Umbilical cord (tissue), 1 donor: ENCODE measurements at regions not wholly inside any gene's neighbourhood (a gene's known extent, or its start where the extent isn't known, plus 50 kb on each side); places are given as distances from the start of the nearest gene placed in this dataset.

Experiments used
- DNase-seq: peaks from one replicate; pipeline ENCODE4 v3.0.0-alpha.2; 2015; ENCODE audit warnings: low spot score

GRCh38 chr13:80235967-80236302 lies 105.0 kb downstream of the SPRY2 start:
- no peak for DNase-seq

GRCh38 chr13:80235166-80235966 lies 105.6 kb downstream of the SPRY2 start:
- DNase-seq, result no peak

GRCh38 chr13:80227645-80228044 lies 113.3 kb downstream of the SPRY2 start:
- no peak for DNase-seq

- DNase-seq, result no peak
Measured at GRCh38 chr13:80226645-80227044, 114.3 kb downstream of the SPRY2 start.

GRCh38 chr13:80224468-80224867 lies 116.5 kb downstream of the SPRY2 start:
- no peak for DNase-seq

GRCh38 chr13:80217614-80218456 lies 123.1 kb downstream of the SPRY2 start:
- DNase-seq, result no peak

- DNase-seq, result no peak
Measured at GRCh38 chr13:80215368-80215767, 125.6 kb downstream of the SPRY2 start.

GRCh38 chr13:80214521-80214991 lies 126.4 kb downstream of the SPRY2 start:
- DNase-seq, result peak; percentile 3

- no peak for DNase-seq
Measured at GRCh38 chr13:80214050-80214449, 126.9 kb downstream of the SPRY2 start.

GRCh38 chr13:80213201-80213600 lies 127.7 kb downstream of the SPRY2 start:
- DNase-seq, result no peak

- DNase-seq, result peak; percentile 69
Measured at GRCh38 chr13:80211566-80211965, 129.4 kb downstream of the SPRY2 start.

- DNase-seq, result no peak
Measured at GRCh38 chr13:80204642-80205041, 136.3 kb downstream of the SPRY2 start.

GRCh38 chr13:80203496-80203895 lies 137.4 kb downstream of the SPRY2 start:
- DNase-seq, result no peak

GRCh38 chr13:80201694-80202468 lies 139.0 kb downstream of the SPRY2 start:
- no peak for DNase-seq

- DNase-seq, result no peak
Measured at GRCh38 chr13:80199585-80200292, 141.2 kb downstream of the SPRY2 start.

- DNase-seq, result no peak
Measured at GRCh38 chr13:80199067-80199466, 141.9 kb downstream of the SPRY2 start.

- DNase-seq, result no peak
Measured at GRCh38 chr13:80196756-80197155, 144.2 kb downstream of the SPRY2 start.

GRCh38 chr13:80195649-80196048 lies 145.3 kb downstream of the SPRY2 start:
- DNase-seq, result no peak

- no peak for DNase-seq
Measured at GRCh38 chr13:80189889-80190597, 150.9 kb downstream of the SPRY2 start.

- no peak for DNase-seq
Measured at GRCh38 chr13:80180740-80181355, 160.1 kb downstream of the SPRY2 start.
